Kidney epithelial cell (primary cell): ENCODE measurements at regions not wholly inside any gene's neighbourhood (a gene's known extent, or its start where the extent isn't known, plus 50 kb on each side); places are given as distances from the start of the nearest gene placed in this dataset.
"Not testable (repeated sequence)": the region's sequence is repeated elsewhere in the genome, so short reads cannot be mapped to it uniquely, and the experiment has no call there.

Experiments
- DNase-seq: peaks from one replicate; pipeline ENCODE4 v3.0.0-alpha.2; 2010; ENCODE audit warnings: low read depth
- H3K27me3 ChIP-seq: 2 replicates; pipeline ENCODE4 v1.6.0; 2011; ENCODE audit warnings: low read length; ENCODE audit not compliant: control insufficient read depth, insufficient read depth
- H3K36me3 ChIP-seq: 2 replicates; pipeline ENCODE4 v1.5.1; 2011; ENCODE audit warnings: low read length; ENCODE audit not compliant: control insufficient read depth, insufficient read depth
- H3K4me3 ChIP-seq: 2 replicates; pipeline ENCODE4 v1.5.1; 2011; ENCODE audit warnings: low read depth, mild to moderate bottlenecking, control low read depth, low read length
- TF ChIP-seq, protein P1 (sequence below): IDR thresholded peaks from 2 replicates; pipeline ENCODE4 v1.5.1; 2011; ENCODE audit warnings: mild to moderate bottlenecking, moderate library complexity, low read length, control low read depth, inconsistent platforms; ENCODE audit not compliant: insufficient read depth, poor library complexity, severe bottlenecking

DNA sequence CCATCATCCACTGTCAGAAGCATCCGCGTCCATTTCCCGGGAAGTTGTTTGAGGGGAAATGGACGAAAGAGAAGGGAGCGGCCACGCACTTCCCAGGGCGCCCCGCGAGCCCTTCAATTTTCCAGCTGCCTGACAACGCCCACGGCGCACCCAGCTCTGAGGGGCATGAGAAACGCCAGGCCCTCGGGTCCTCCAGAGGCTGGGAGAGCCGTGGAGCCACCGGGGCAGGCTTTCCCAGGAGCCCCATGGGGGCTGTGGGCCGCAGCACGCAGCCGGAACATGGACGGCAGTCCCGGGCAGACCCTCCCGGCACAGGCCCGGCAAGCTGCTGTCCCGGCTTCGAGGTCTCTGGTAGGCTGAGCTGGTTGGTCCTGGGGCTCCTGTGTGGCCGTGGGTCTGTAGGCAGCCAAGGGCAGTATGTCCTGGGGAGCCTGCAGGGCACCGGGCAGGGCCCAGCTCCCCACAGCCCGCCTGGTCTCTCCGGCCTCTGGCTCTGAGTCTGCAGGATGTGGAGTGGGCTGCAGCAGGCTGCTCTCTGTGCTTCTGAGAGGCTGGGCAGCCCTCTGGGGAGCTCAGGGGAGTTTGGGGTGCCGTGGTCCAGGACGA is 115.2 kb downstream of the FAM53A start:
- peaks cover 49% of the 10 kb centered on the region for H3K27me3 ChIP-seq
- TF ChIP-seq, protein P1, sequence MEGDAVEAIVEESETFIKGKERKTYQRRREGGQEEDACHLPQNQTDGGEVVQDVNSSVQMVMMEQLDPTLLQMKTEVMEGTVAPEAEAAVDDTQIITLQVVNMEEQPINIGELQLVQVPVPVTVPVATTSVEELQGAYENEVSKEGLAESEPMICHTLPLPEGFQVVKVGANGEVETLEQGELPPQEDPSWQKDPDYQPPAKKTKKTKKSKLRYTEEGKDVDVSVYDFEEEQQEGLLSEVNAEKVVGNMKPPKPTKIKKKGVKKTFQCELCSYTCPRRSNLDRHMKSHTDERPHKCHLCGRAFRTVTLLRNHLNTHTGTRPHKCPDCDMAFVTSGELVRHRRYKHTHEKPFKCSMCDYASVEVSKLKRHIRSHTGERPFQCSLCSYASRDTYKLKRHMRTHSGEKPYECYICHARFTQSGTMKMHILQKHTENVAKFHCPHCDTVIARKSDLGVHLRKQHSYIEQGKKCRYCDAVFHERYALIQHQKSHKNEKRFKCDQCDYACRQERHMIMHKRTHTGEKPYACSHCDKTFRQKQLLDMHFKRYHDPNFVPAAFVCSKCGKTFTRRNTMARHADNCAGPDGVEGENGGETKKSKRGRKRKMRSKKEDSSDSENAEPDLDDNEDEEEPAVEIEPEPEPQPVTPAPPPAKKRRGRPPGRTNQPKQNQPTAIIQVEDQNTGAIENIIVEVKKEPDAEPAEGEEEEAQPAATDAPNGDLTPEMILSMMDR, result no peak
- H3K4me3 ChIP-seq, result no peak overlapping the region
- no peaks in the 10 kb centered on the region for H3K36me3 ChIP-seq
- DNase-seq, result no peak

DNA sequence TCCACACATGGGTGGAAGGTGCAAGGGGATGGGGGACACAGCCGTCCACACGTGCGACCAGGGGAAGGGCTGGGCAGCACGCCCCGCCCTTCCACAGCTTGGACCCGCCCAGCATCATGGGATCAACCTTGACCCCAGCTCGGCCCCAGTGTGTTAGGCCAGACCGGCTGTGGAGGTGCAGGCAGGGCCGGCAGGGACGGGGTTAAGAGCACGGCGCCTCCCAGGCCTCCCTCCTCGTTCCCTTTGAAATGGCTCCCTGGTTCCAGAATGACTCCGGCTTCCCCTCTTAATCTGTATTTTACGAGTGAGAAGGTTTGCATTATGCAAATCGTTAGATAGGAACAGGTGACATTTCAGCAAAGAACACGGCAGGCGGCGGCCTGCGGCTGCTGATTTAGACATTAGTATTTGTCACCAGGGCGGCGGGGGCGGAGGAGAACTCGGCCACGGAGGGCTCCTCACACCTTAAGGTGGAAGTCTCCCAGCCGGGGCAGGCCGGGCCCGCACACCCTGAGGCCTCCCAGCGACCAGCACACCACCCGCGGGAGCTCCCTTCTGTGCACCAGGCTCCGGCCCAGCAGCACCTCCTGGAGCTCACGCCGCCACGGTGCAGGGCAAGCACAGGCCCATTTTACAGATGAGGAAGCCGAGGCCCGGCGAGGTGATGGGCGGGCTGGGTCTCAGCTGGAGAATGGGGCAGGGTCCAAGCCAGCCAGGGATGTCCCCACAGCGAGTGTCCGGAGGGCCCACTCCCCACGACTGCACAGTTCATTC is 116.1 kb downstream of the FAM53A start:
- Histone ChIP-seq H3K4me3 (no peak overlapping the region), H3K36me3 (no peaks in the 10 kb centered on the region), H3K27me3 (peaks cover 51% of the 10 kb centered on the region)
- TF ChIP-seq, protein P1, result no peak
- DNase-seq, result no peak

DNA sequence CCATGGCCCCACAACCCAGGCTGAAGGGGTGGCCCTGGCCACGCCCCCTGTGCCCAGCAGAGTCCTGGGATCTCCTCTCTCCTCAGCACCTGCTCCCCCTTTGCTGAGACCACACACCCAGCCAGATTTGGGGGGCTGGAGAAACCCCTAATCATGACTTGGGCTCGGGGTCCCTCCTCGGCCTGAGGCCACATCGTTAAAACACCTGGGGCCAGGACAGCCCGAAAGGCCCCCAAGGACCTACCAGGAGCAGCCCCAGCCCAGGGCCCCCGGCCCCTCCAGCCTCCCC is 116.7 kb downstream of the FAM53A start:
- TF ChIP-seq, protein P1, result no peak
- Histone ChIP-seq H3K27me3 (peaks cover 50% of the 10 kb centered on the region), H3K4me3 (no peak overlapping the region), H3K36me3 (no peaks in the 10 kb centered on the region)
- no peak for DNase-seq

DNA sequence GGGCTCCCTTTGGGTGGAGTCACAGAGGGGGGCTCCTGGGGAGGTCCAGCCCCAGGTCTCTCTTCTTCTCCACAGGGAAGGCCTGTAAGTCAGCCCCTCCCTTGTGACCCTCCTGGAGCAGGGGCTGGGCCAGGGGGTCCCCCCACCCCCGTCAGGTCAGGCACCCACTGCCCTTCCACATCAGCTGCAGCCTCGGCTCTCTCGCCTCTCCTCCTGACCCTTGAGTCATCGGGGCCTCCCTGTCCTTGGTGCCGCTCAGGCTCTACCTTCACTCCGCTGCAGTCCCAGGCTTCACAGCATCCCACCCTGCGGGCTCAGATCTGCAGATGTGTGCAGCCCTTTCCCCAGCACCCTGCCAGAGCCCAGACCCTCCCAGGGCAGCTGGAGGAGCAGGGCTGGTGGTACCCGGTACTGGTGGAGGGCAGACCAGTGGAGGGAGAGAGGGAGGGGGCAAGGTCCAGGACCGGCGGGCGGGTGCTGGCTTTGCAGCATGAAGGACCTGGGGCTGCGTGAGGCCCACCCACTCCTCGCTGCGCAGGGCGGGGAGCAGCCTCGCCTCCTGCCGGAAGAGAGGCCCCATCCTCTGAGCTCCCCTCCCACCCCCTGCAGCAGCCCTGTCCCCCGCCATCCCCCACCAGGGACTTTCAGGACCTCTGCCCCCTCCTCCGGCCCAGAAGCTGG is 117.1 kb downstream of the FAM53A start:
- no peak for DNase-seq
- TF ChIP-seq, protein P1, result no peak
- H3K4me3 ChIP-seq, result no peak overlapping the region
- no peaks in the 10 kb centered on the region for H3K36me3 ChIP-seq
- peaks cover 50% of the 10 kb centered on the region for H3K27me3 ChIP-seq

DNA sequence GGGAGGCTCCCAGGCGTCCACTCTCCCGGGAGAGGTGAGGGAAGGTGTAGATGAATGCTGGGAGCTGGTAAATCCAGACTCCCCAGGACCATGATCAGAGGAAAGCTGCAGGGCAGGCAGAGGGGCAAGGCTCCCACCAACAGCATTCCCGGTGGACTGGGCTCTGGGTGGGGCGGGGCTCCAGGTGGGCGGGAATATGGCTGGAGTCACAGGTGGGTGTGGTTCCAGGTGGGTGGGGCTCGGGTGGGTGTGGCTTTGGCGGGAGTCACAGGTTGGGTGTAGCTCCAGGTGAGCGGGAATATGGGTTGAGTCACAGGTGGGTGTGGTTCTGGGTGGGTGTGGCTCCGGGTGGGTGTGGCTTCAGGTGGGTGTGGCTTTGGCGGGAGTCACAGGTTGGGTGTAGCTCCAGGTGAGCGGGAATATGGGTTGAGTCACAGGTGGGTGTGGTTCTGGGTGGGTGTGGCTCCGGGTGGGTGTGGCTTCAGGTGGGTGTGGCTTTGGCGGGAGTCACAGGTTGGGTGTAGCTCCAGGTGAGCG is 117.7 kb downstream of the FAM53A start:
- not testable (repeated sequence) for H3K36me3 ChIP-seq, DNase-seq, H3K4me3 ChIP-seq
- peaks cover 50% of the 10 kb centered on the region for H3K27me3 ChIP-seq

DNA sequence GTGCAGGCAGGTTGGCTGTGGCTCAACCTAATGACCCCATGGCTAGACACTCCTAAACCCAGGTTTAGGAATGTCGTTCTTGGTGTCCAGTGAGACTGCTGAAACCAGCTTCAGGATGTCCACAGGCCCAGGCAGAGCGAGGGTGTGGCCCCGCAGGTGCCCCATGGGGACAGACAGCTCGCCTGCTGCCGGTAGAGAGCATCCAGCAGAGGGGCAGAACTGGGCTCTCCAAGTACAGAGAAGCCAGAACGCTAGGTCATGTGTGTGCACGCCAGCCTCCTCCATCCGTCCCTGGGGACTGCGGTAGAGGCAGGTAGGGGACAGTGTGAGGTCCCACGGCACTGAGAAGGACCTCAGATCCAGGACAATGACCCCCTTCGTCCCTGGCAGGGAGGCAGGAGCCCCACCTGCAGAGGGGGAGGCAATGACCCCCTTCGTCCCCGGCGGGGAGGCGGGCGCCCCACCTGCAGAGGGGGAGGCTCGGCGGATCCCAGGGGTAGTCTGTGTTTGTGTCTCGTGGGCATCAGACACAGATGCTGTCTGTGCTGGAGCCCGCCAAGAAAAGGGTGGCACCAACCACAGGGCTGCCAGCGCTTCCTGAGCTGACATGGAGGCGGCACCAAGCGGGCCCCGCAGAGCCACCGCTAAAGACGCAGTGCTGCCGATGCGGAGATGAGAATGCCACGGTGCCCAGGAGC is 118.4 kb downstream of the FAM53A start:
- no peak for DNase-seq
- Histone ChIP-seq H3K36me3 (no peaks in the 10 kb centered on the region), H3K27me3 (peaks cover 52% of the 10 kb centered on the region), H3K4me3 (no peak overlapping the region)
- TF ChIP-seq, protein P1, result no peak
